NCI-H2196 treated with DMSO at 0.1 percent for 48 hours (cell line): ENCODE measurements at regions not wholly inside any gene's neighbourhood (a gene's known extent, or its start where the extent isn't known, plus 50 kb on each side); places are given as distances from the start of the nearest gene placed in this dataset.
"Not testable (repeated sequence)": the region's sequence is repeated elsewhere in the genome, so short reads cannot be mapped to it uniquely, and the experiment has no call there.

Experiments used
- DNase-seq: peaks from one replicate; lab custom pipeline; 2025; ENCODE audit not compliant: unreplicated experiment; lab: John Stamatoyannopoulos, UW

DNA sequence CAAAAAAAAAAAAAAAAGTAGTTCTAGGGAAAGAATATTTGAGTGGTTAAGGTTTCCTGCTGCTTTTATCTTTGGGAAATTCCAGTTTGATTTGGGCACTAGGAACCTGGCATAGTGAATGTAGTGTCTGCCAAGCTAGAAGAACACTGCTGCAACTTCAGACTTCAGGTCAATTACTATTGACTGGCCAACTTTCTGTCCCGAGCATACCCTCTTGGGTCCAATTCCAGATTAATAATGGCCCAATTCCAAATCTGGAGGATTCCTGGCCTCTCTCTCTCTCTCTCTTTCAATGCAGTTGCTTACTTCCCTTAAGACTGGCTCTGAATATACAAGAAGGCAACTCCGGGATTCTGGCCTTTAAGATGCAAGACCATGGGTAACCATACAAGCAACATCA lies 74.9 kb downstream of the ANKEF1 start:
- DNase-seq = no peak

DNA sequence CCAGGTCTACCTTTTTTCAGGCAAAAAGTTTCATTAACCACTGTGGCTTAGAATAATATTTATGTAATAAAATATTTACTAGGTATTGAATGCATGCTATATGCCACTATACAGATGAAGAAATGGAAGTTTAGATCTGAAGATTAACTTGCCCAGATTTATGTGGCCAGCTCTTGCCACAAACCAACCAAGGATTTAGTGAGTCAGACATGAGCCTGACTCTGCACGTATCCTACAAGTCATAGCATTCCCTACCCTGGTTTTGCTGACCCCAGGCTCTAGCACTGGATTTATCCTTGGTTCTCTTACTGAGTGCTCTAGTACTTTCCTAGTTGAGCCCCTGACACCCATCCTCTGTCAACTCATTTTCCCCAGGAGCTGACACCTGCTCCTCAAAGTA lies 75.4 kb downstream of the ANKEF1 start:
- DNase-seq = no peak

DNA sequence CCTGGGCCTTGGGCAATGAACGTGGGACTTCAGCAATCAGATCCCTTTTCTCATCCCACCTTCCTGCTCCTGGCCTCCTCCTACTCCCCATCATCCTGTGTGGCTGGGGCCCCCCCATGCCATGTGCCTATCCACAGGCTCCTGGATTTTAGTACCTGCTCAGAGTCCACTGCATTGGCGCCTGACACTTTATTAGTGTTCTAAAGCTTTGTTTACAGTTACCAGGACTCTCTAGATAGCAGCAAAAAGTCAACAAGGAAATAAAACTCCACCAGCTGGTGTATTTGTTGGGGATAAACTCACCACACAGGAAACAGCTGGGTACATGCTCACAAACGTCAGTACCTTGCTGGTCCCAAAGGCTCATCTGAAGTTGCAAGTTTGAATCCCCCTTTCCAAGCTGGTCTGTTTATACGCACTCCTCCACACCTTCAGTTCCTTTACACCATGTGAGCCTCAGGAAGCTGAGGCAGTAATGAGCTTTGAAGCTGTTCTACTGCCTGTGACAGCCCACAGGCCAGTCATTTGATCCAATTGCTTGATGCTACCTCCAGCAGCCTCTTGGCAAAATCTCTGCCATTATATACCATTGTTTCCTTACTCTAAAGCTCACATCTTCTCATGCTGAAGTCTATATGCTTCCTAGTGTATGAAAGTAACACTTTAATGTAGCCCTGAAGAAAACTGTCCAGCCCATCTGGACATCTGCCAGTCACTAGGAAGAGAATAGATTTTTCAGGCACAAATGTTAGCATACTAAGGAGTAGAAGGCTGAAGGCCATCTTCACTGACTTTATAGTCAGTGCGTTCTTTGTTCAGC lies 76.6 kb downstream of the ANKEF1 start:
- peak; percentile 82 for DNase-seq

DNA sequence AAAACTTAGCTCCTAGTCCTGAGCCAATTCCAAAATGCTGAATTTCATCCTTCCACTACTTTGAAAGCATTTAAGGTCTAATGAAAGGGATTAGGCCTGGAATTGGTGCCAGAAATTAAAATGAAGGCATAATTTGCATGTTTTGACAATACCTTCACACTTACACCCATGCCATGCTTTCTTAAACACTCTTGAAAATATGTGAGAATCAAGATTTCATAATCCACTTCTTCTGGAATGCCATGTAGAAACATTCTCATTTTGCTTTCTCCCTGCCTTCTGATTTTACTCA lies 77.1 kb downstream of the ANKEF1 start:
- no peak for DNase-seq

DNA sequence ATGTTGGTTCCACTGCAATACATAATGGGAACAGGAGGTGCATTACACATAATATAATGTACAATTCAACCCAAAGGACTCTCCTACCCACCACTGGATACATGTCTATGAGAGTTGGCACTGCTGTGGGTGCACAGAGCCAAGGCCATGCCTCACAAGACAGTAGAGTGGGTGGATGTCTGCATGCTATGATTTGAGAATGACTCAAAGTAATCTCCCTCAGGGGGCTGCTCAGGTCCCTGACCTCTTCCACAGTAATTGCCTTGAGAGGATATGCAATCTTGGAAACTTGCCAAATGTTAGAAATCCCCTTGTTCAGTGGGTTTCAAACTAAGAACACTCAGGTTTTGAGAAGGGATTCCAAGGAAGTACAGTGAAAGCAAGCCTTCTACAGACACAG lies 79.0 kb downstream of the ANKEF1 start:
- DNase-seq = no peak

DNA sequence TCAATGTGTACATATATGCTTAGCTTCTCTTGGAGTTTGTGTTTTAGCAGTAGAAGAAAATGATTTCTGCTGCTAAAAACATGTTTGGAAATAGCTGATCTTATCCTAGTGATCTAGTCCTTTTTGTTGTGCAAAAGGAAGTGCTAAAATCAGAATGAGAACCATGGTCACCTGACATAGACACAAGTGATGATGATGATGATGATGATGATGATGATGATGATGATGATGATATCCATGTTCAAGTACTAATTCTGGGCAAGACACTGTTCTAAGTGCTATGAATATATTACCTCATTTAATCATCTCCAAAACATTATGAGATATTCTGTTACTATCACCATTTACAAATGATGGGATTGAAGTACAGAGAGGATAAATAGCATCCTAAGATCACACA lies 79.8 kb downstream of the ANKEF1 start:
- no peak for DNase-seq

DNA sequence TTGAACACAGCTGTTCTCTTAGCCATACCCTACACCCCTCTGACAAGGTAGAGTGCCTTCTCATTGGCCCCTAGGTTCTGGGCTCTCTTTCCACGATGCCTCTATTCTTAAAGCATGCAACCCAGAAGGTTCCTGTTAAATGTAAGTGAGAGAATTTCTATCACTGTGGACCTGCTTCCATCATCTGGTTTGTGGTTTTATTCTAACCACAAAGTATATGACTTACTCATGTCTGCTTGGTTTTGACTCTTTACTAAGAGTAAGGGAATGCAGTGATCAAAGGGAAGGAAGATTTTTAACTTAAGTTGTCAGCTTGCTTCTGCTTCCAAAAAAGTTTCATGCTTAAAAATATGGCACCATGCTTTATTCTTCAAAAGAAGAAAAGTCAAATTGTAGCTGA lies 80.2 kb downstream of the ANKEF1 start:
- DNase-seq = no peak

DNA sequence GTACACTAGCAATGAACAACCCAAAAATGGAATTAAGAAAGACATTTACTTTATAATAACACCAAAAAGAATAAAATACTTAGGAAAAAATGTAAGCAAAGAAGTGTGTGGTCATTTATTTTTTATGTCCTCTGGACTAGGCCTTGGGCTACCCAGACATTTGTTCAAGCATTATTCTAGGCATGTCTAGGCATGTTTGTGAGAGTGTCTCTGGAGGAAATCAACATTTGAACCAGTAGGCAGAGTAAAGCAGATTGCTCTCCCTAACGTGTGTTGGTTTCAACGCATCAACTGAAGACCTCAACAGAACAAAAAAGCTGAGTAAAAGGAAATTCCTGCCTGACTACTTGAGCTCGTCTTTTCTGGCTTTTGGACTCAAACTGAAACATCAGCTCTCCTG lies 84.5 kb downstream of the ANKEF1 start:
- no peak for DNase-seq

DNA sequence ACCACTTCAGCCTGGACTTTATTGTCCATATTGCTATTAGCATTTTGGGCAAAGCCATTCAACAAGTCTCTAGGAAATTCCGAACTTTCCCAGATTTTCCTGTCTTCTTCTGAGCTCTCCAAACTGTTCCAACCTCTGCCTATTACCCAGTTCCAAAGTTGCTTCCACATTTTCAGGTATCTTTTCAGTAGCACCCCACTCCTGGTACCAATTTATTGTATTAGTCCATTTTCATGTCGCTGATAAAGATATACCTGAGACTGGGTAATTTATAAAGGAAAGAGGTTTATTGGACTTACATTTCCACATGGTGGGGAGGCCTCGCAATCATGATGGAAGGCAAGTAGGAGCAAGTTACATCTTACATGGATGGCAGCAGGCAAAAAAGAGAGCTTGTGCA lies 90.1 kb downstream of the ANKEF1 start:
- DNase-seq = not testable (repeated sequence)

DNA sequence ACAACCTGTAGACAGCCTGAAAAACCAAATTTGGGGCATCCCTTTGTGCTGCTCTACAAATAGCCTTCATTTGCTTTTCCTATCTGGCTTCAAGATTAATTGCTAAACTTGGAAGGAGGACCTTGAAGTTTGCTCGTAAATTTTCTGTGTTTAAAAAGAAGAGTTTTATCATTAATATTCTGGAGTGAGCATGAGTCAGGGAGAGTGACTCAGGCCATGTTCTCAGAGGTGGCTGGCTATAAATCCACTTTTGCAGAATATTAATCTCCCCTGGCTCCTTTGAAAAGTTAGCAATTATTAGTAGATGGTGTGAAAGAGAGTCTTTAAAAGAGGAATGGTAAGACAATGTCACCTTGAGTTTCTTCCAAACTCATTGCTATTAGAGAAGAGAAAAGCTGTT lies 91.0 kb downstream of the ANKEF1 start:
- DNase-seq = no peak

DNA sequence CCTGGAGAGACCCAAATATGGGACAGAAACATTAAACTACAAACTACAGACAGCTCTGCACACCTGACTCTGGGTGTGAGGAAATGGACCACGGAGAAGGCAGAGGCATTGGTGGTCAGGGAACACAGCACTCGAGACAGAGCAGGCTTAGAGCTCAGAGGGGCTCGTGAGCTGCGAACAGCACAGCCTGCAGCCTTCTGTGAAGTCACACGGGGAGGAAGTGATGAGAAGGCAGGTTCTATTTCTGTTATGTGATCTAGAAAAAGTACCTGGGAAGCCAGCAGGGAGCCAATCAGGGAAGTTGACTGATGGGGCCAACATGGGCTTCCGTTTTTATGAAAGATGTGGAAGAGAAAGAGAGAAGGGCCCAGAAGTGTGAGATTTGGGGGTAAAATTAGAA lies 88.9 kb upstream of the SNAP25 start:
- no peak for DNase-seq

DNA sequence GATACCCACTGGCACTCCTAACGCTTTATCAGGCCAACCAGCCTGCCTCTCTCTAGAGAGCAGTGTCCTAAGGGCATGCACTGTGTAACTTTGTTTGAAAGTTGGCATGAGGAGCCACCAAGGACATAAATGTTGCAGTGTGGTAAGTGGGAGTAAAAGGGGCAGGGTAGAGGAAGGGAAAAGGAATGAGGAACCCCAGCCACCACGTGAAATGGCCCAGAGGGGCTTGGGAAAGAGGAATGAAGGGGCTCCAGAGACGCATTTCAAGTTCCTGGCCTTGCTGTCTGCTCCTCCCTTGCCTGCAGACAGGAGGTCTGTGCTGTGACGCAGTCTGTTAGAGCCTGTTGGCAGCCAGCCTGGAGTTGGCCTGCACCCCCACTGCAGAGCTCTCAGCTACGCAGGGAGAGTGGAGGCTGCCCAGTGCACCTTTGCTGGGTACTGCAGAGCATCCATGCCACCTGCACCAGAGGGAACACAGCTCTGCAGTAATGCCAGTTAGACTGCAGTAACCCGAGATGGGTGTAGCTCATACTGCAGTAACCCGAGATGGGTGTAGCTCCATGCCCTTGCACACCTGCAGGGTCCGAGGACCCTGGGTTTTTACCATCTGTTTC lies 86.8 kb upstream of the SNAP25 start:
- peak; percentile 64 for DNase-seq

DNA sequence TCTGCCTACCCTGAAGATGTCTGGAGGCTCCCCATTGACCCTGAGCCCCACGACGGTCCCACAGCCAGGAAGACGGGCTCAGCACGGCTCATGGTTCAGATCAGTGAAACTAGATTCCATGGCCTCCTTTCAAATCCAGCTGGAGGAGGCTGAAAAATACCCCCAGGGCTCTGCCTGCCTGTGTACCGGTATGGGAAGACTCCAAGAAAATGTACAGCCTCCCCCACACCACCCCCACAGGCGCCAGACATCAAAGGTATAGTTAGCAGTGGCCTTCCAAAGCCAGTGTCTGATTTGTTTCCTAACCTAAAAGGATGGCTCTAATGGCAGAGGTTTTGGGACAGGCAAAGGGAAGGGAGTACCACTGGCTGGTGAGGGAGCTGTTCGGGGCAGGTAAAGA lies 86.2 kb upstream of the SNAP25 start:
- no peak for DNase-seq

DNA sequence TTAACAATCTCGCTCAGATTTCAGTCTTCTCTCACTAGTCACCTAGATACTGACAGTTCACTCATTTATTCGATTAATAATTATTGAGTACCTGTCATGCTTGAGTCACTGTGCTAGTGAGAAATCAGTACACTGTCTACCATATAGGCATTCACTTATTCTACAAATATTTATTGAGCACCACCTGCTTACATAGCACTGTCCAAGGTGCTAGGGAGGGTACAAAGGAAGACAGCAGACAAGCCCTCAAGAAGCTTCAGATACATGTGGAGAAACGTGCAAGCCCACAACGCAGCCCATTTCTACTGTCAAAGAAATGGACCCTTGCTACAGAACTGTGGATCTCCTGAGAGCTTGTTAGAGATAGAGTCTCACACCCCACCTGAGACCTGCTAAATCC lies 85.1 kb upstream of the SNAP25 start:
- DNase-seq = no peak

DNA sequence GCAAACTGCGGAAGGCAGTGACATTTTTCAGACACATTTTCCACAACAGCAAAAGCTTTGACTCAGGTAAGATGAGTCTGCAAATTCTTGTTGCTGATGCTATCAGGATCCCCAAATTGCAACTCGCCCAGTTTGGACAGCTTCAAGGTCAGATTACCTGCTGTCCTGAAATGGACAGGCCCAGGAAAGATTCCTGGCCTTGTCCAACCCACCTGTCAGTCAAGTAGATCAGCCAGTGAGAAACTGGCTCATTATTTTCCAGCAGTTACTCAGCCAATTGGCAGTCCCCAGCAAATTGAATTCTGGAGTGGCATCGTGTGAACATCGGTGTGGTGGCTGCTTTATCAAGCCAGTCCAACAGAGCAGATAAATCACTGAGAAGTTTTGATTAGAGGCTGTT lies 84.5 kb upstream of the SNAP25 start:
- no peak for DNase-seq

DNA sequence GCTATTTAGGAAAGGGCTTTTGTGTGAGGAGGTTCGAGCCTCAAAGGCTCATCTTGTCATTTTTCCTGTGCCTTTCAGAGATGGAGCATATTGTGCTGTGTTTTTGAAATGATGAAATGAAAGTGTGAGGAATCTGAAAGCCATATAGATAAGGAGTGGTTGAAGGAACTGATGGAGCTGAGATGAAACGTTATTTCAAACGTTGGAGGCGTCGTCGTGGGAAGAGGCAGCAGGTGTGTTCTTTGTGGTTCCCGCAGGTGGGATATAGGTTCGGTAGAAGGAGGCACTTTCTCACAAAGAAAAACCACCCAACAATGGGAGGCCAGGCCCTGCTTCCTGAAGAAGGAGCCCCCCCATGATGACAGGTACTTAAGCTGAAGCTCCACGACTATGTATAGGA lies 83.2 kb upstream of the SNAP25 start:
- no peak for DNase-seq

DNA sequence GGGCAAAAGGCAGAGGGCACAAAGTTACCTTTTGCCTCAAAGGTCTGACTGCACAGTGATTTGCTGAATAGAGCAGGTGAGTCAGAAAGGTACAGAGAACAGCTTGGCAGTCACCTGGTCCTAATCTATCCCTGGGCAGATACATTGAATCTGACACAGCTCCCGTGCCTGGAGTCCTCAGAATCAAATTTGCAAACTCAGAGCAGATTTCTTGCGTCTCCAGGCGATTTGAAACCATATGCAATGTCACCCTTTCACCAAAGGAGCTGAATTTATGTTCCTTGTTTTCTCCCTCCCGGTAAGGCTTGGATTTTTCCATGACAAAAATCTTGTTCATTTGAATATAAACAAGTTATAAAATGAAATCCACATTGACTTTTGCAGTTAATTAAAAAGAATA lies 81.6 kb upstream of the SNAP25 start:
- DNase-seq = no peak

DNA sequence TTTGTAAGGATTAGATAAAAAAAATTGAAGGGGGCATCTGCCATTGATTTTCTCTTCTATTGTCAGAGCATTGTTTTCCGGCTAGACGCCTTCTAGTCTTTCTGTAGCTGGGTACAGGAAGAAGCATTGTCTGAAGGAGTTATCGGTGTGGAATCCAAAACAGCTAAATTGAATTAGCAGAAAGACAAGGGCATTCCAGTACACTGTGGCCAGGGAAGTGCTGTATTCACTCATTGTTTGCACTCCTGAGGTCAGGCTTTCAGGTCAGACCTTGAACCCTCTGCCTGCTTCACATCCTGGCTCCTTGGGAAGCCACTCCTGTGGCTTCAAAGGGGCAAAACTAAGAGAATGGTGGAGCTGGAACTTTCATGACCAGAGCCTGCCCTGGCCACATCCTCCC lies 81.1 kb upstream of the SNAP25 start:
- DNase-seq = no peak

DNA sequence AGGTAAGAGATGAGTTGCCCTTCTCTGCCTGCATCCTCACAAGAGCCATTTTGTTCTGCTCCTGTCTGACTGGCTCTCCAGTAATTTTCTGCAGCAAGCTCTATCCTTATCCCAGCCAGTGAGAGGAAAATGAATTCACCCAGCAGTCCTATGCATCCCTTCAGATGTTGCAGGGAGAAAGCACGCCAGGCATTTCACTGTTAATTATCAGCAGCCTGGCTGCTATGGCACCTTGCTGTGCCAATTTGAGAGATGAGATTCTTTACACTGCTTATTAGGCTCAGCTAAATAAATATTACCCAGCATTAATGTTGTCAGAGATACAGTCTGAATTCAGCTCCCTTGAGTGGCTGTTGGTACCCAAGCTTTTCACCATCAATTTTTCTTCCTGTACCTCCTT lies 61.1 kb upstream of the SNAP25 start:
- DNase-seq = no peak

DNA sequence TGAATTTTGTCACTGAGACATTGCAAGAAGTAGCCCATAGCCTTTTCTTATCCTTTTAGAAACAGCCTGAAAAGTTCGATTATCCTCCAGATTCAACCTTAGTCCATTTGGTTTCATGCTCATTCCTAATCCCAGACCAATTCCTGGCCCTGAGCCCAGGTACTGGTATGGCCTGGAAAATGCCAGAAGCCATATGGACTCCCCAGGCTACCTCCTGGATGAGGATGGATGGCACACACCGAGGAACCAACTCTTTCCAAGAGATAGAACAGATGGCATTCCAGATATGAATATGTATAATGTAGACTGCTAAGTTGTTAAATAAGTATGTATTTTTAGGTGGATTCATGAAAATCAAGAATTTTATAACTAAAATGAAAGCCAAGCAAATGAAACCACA lies 51.6 kb upstream of the SNAP25 start:
- no peak for DNase-seq

DNA sequence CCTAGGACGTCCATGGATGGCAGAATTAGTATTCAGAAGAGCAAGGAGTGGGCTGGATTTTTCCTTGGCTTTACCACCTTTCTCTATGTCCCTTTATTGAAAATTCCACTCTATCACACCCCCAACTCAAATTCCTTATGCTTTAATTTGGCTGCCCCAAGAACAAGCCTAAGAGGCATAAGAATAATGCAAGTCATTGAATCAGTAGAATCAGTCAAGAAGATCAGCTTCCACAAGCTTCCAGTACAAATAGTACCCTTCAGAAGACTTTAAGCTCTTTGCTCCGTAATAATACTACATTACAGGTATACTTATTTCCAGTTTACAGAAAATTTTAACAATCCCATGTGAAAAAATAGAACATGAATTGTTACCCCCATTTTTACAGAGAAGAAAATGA lies 51.0 kb upstream of the SNAP25 start:
- DNase-seq = no peak
